ENCODE measurements at regions not wholly inside any gene's neighbourhood (a gene's known extent, or its start where the extent isn't known, plus 50 kb on each side); places are given as distances from the start of the nearest gene placed in this dataset.

DNA sequence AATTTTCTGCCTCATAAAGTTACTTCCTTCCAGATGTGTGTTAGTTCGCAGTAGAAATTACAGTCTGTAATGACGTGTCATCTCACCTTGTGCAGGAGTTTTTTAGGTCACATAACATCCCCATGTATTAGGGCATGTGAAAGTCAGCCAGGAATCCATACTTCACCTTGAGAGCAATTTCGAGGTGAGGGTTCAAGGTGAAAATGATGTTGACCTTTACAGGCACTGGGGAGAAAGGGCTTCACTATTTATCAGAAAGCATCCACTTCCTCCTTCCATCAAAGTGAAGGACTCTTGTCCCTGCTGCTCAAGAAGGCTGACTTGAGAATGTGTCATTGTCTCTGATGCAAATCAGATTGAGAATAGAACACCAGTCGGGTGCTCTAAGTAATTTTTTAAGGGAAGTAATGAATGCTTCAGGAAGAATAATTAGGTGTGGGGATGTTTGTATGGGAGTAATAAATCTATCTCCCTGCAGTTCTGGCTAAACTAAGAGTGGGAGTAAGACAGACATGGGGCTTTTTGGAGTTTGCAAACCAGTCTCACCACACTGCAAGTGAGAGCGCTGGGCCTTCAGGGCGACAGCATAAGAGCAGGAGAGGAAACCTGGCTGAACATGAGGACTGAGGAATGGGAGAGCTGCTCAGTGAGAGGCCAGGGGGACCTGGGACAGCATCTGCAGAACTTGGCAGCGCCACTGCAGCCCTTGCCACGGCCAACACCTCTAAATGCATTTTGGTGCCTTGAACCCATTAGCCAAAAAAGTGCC, 85.9 kb upstream of the IL12A start:
- TF ChIP-seq, protein P1, sequence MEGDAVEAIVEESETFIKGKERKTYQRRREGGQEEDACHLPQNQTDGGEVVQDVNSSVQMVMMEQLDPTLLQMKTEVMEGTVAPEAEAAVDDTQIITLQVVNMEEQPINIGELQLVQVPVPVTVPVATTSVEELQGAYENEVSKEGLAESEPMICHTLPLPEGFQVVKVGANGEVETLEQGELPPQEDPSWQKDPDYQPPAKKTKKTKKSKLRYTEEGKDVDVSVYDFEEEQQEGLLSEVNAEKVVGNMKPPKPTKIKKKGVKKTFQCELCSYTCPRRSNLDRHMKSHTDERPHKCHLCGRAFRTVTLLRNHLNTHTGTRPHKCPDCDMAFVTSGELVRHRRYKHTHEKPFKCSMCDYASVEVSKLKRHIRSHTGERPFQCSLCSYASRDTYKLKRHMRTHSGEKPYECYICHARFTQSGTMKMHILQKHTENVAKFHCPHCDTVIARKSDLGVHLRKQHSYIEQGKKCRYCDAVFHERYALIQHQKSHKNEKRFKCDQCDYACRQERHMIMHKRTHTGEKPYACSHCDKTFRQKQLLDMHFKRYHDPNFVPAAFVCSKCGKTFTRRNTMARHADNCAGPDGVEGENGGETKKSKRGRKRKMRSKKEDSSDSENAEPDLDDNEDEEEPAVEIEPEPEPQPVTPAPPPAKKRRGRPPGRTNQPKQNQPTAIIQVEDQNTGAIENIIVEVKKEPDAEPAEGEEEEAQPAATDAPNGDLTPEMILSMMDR (IDR thresholded peaks at IDR 0.05) = no peak
- intact Hi-C loops (cut with DNase I) = no loop called here
- Histone ChIP-seq H3K9me3 (no peaks in the 10 kb centered on the region), H3K27me3 (no peaks in the 10 kb centered on the region), H3K4me1 (no peaks in the 10 kb centered on the region), H3K9ac (ENCODE audit: low read depth in 2 of 2, low read length in 2 of 2) (no peak overlapping the region), H3K36me3 (no peaks in the 10 kb centered on the region), H3K4me3 (no peak overlapping the region), H3K27ac (no peak overlapping the region)
- DNase-seq = no peak

DNA sequence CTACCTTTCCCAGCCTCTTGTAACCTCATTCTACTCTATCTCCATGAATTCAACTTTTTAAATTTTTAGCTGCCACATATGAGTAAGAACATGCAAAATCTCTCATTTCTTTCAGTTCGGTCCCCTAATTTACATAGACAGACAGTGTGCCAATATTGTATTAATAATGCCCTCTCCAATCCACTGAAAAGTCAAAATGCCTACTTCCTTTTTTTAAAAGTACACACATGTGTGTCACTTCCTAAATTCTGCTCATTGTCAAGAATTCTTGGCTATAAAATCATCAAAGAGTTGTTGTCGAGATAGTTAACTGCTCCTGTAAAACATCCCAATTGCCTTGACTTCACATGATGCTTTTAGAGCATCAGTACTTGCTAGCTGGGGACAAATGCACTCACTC, 84.2 kb upstream of the IL12A start:
- no peak for DNase-seq
- TF ChIP-seq, protein P1 (IDR thresholded peaks at IDR 0.05) = no peak
- Histone ChIP-seq H3K27ac (no peak overlapping the region), H3K9ac (ENCODE audit: low read depth in 2 of 2, low read length in 2 of 2) (no peak overlapping the region), H3K9me3 (no peaks in the 10 kb centered on the region), H3K27me3 (no peaks in the 10 kb centered on the region), H3K4me3 (no peak overlapping the region), H3K36me3 (no peaks in the 10 kb centered on the region), H3K4me1 (no peaks in the 10 kb centered on the region)
- intact Hi-C loops (cut with DNase I) = no loop called here

DNA sequence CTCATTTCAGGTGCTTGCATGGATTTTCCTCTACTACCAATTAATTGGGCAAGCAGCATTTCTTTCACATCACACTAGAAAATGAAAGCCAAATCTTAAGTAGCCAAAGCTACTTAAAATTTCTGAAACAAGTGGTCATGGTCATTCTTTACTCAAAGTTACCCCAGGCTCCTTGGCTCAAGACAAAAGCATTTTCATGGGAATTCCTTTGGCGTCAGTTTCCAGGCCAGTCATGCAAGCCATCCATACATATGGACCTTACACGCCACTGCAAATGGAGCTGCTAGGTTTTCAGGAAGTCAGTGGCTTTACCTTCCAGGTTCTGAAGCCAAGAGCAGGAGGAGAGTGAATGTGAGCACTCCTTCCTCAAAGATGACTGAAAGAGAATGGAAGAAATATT, 83.7 kb upstream of the IL12A start:
- Histone ChIP-seq H3K4me3 (no peak overlapping the region), H3K27me3 (no peaks in the 10 kb centered on the region), H3K4me1 (no peaks in the 10 kb centered on the region), H3K27ac (no peak overlapping the region), H3K9me3 (no peaks in the 10 kb centered on the region), H3K9ac (ENCODE audit: low read depth in 2 of 2, low read length in 2 of 2) (no peak overlapping the region), H3K36me3 (no peaks in the 10 kb centered on the region)
- no peak for DNase-seq
- TF ChIP-seq, protein P1 (IDR thresholded peaks at IDR 0.05) = no peak
- intact Hi-C loops (cut with DNase I) = no loop called here

DNA sequence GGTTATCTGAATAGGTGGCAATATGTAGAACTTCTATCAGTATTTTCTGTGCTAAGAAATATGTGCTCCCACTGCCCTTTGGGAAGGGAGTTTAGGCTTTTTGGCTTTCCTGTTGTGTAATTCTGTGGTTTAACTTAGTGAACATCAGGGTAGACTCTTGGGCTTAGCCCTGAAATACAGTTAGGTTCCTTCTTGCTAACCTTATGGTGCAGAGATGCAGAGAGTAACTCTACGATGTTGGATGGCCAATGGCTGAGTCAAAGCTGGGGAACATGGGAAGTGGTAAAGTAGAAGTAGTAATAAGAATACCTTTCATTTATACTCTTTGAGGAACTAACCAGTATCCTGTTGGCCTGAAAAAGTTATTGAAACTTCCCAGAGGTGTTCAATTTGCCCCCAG, 80.8 kb upstream of the IL12A start:
- Histone ChIP-seq H3K4me1 (no peaks in the 10 kb centered on the region), H3K27ac (no peak overlapping the region), H3K27me3 (no peaks in the 10 kb centered on the region), H3K4me3 (no peak overlapping the region), H3K9me3 (no peaks in the 10 kb centered on the region), H3K9ac (ENCODE audit: low read depth in 2 of 2, low read length in 2 of 2) (no peak overlapping the region), H3K36me3 (no peaks in the 10 kb centered on the region)
- intact Hi-C loops (cut with DNase I) = no loop called here
- DNase-seq = no peak
- TF ChIP-seq, protein P1 (IDR thresholded peaks at IDR 0.05) = no peak

DNA sequence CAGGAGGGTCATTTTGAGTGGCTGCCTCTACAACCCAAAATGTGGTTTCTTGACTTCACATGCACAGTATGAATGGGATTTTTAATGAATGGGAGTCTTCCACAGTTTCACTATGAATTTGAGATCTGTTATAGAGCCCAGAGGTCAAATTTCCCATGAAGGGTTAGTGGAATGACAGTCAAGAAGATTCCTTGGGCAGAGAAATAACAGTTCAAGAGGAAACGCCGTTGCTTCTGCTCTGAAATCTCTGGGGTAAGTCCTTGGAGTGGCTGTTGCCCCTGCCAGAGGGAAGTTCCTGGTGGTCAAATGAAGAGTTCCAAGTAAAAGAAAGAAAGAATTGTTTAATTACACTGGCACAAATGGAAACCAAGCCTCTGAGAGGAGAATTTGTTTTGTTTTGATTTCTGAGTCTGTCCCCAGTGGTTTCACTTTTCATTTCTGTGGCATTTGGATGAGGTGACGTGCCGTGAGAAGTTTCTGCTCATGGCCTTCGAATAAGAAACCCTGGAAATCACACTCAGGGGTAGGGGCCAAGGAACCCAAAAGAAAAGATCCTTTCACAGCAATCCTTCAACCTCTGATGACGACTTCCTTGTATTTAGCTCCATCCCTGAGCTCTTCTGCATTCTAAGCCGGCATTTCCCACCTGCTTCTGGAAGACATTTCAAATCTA, 77.5 kb upstream of the IL12A start:
- Histone ChIP-seq H3K36me3 (no peaks in the 10 kb centered on the region), H3K27ac (no peak overlapping the region), H3K4me3 (no peak overlapping the region), H3K27me3 (no peaks in the 10 kb centered on the region), H3K9me3 (no peaks in the 10 kb centered on the region), H3K4me1 (no peaks in the 10 kb centered on the region), H3K9ac (ENCODE audit: low read depth in 2 of 2, low read length in 2 of 2) (no peak overlapping the region)
- intact Hi-C loops (cut with DNase I) = no loop called here
- TF ChIP-seq, protein P1 (IDR thresholded peaks at IDR 0.05) = no peak
- DNase-seq = no peak

All from colonic mucosa (tissue), 4 donors.